Tibial nerve (tissue), 4 donors: ENCODE measurements at regions not wholly inside any gene's neighbourhood (a gene's known extent, or its start where the extent isn't known, plus 50 kb on each side); places are given as distances from the start of the nearest gene placed in this dataset.

Experiments used
- DNase-seq, 2 donors: peaks; one replicate each; pipeline ENCODE4 v3.0.0-alpha.2; 2019; ENCODE audit warnings: low spot score in 2 of 2
- H3K27ac ChIP-seq, 4 donors: fragments of 200-600 bp; sonication (generic) in 3 of 4; one replicate each; pipeline ENCODE4 v1.5.1; 2017 to 2019; ENCODE audit warnings: mild to moderate bottlenecking in 1 of 4
- H3K27me3 ChIP-seq, 2 donors: fragments of 200-600 bp; sonication (generic) in 1 of 2; one replicate each; pipeline versions ENCODE4 v1.5.1 to v1.6.0; 2017 to 2019
- H3K36me3 ChIP-seq, 3 donors: fragments of 200-600 bp; sonication (generic); one replicate each; pipeline ENCODE4 v1.5.1; 2018 to 2019
- H3K4me1 ChIP-seq, 4 donors: fragments of 200-600 bp; sonication (generic) in 3 of 4; one replicate each; pipeline ENCODE4 v1.5.1; 2017 to 2019
- H3K4me3 ChIP-seq, 4 donors: fragments of 200-600 bp; sonication (generic) in 3 of 4; one replicate each; pipeline ENCODE4 v1.5.1; 2017 to 2019; ENCODE audit warnings: mild to moderate bottlenecking in 1 of 4, moderate library complexity in 1 of 4
- H3K9me3 ChIP-seq, 4 donors: fragments of 200-600 bp; sonication (generic) in 3 of 4; one replicate each; pipeline ENCODE4 v1.5.1; 2017 to 2019
- EP300 ChIP-seq, 2 donors: sonication (generic); formaldehyde crosslinking; IDR thresholded peaks; one replicate each; pipeline ENCODE4 v1.6.1; 2017; ENCODE audit warnings: antibody characterized with exemption in 2 of 2, mild to moderate bottlenecking in 1 of 2
- POLR2A ChIP-seq, 2 donors: fragments of 450-650 bp; IDR thresholded peaks; one replicate each; pipeline ENCODE4 v1.6.1; 2017; ENCODE audit warnings: antibody characterized with exemption in 2 of 2, mild to moderate bottlenecking in 2 of 2, moderate library complexity in 2 of 2
- WGBS, 2 donors: methylation state at CpG; one replicate each; pipeline ENCODE4 v1.1.5; 2018; 5-methylcytosine and 5-hydroxymethylcytosine counted together
- TF ChIP-seq, protein P1 (sequence below), 5 experiments: fragments of 200-600 bp in 3 of 5; fragments of 450-650 bp in 2 of 5; sonication (generic) in 3 of 5; IDR thresholded peaks; one replicate each; pipeline ENCODE4 v1.5.1; 2016 to 2019; ENCODE audit warnings: antibody characterized with exemption in 5 of 5, mild to moderate bottlenecking in 3 of 5, moderate library complexity in 2 of 5

DNA sequence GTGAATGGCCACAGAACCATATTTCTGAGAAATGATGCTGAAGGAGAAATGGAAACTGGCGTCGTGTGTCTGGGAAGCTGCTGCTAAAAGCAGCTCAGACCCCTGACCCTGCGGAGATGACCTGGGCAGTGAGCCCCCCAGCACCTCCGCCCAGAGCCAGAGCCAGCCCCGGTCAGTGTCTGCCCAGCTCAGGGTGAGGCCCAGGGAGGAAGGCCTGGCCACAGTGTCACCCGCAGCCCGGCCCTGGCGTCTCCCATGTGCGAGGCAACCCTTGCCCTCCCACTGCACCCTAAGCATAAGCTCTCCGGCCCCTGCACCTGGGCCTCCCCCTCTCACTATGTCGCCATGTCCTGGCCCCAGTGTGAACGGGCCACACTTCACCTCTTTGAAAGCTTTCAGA is 502.8 kb downstream of the EIPR1 start:
- Histone ChIP-seq H3K36me3 (no peaks in the 10 kb centered on the region), H3K4me3 (no peak overlapping the region), H3K27ac (no peak overlapping the region), H3K9me3 (peaks cover 0 to 21% (median 0%) of the 10 kb centered on the region in 4 donors), H3K27me3 (no peaks in the 10 kb centered on the region), H3K4me1 (no peaks in the 10 kb centered on the region)
- TF ChIP-seq, protein P1, sequence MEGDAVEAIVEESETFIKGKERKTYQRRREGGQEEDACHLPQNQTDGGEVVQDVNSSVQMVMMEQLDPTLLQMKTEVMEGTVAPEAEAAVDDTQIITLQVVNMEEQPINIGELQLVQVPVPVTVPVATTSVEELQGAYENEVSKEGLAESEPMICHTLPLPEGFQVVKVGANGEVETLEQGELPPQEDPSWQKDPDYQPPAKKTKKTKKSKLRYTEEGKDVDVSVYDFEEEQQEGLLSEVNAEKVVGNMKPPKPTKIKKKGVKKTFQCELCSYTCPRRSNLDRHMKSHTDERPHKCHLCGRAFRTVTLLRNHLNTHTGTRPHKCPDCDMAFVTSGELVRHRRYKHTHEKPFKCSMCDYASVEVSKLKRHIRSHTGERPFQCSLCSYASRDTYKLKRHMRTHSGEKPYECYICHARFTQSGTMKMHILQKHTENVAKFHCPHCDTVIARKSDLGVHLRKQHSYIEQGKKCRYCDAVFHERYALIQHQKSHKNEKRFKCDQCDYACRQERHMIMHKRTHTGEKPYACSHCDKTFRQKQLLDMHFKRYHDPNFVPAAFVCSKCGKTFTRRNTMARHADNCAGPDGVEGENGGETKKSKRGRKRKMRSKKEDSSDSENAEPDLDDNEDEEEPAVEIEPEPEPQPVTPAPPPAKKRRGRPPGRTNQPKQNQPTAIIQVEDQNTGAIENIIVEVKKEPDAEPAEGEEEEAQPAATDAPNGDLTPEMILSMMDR (IDR thresholded peaks at IDR 0.05) = no peak
- TF ChIP-seq POLR2A (IDR thresholded peaks at IDR 0.05) = no peak
- TF ChIP-seq EP300 (IDR thresholded peaks at IDR 0.05) = no peak
- DNase-seq = no peak
- 90 to 92% methylated on average over 12 of the region's 12 CpGs for WGBS, 2 donors

DNA sequence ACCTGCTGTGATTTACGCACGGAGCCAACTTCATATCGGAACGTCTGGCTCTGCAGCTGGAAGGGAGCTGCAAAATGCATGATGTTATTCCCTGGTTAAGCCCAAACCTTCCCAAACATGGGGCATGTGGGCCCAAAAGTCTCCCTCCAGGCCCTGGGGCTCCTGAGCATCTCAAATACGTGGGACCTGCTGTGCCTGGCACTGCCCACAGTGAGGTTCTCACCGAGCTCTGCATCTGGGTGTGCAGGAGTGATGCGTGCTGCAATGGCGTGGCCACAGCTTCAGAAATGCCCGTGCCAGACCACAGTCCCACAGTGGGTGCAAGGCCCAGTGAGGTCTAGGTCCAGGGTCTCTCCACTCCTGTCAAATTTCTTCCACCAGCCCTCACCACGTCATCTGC is 503.3 kb downstream of the EIPR1 start:
- 89 to 95% methylated on average over 10 of the region's 10 CpGs for WGBS, 2 donors
- Histone ChIP-seq H3K36me3 (no peaks in the 10 kb centered on the region), H3K27me3 (no peaks in the 10 kb centered on the region), H3K4me3 (no peak overlapping the region), H3K4me1 (no peaks in the 10 kb centered on the region), H3K9me3 (peaks cover 0 to 19% (median 0%) of the 10 kb centered on the region in 4 donors), H3K27ac (no peak overlapping the region)
- DNase-seq = no peak
- TF ChIP-seq EP300 (IDR thresholded peaks at IDR 0.05) = no peak

DNA sequence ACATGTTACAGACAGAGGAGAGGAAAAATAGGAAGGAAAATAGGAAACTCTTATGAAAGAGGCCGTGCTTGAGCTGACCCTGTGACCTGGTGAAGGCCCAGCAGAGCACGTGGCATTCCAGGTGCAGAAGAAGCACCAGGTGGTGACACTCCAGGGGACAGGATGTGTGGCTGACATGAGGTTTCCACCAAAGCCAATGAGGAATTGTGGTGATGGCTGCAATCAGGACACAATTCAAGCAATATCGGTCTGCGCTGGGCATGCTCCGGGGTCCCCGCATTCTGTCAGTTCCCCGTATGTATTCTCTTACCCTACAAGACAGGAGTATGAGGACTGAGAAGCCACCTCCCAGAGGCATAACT is 504.2 kb downstream of the EIPR1 start:
- WGBS, 2 donors = 60 to 78% methylated on average over 4 to 7 of the region's 7 CpGs
- Histone ChIP-seq H3K27ac (no peak overlapping the region), H3K9me3 (peaks cover 0 to 10% (median 0%) of the 10 kb centered on the region in 4 donors), H3K36me3 (no peaks in the 10 kb centered on the region), H3K4me3 (no peak overlapping the region), H3K4me1 (no peaks in the 10 kb centered on the region), H3K27me3 (no peaks in the 10 kb centered on the region)
- no peak for DNase-seq
- TF ChIP-seq EP300 (IDR thresholded peaks at IDR 0.05) = no peak
- TF ChIP-seq, protein P1 (IDR thresholded peaks at IDR 0.05) = no peak
- no peak for TF ChIP-seq POLR2A (IDR thresholded peaks at IDR 0.05)

DNA sequence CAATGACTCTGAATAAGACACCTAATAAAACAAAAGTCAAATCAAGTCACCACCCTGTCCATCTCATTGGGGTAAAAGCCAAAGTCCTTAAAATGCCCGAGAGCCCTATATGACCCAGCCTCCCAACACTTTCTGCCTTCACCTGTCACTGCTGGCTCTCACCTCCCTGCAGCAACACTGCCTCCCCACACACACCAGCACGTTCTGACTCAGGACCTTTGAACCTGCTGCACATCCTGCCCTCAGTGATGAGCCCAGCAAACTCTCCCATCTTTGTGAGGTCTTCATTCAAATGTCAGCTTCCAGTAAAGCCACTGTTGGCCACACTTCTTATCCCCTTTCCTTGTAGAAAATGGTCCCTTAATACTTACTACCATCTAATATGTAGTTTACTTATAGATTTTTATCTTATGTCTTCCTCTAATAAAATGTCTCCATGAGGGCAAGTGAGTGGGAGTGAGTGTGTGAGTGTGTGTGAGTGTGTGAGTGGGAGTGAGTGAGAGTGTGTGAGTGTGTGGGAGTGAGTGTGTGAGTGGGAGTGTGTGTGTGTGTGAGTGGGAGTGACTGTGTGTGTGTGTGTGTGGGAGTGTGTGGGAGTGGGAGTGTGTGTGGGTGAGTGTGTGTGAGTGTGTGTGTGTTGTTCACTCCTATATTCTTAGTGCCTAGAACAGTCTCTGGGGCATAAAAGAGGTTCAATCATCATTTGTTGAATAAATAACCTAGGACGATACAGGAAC is 504.7 kb downstream of the EIPR1 start:
- H3K27me3 ChIP-seq = no peaks in the 10 kb centered on the region
- TF ChIP-seq EP300 (IDR thresholded peaks at IDR 0.05) = no peak
- no peak for DNase-seq
- H3K9me3 ChIP-seq = peaks cover 0 to 4% (median 0%) of the 10 kb centered on the region in 4 donors
- H3K4me1 ChIP-seq = no peaks in the 10 kb centered on the region
- WGBS, 2 donors = 71 to 73% methylated on average over 3 of the region's 3 CpGs
- H3K36me3 ChIP-seq = no peaks in the 10 kb centered on the region
- H3K4me3 ChIP-seq = no peak overlapping the region
- H3K27ac ChIP-seq = no peak overlapping the region

DNA sequence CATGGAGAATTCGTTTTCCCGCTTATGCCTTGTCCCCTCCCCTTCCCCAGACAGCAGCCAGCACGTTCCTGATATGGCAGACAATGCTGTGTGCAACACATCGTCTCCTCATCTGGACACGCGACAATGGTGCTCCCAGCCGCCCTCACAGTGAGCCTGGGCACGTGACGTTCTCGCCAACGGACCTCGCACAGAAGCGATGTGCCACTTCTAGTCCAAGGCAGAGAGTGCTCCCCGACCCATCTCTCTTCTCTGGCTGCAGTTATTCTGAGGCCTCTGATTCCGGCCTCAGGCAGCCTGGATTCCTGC is 505.4 kb downstream of the EIPR1 start:
- no peak for DNase-seq
- H3K36me3 ChIP-seq = no peaks in the 10 kb centered on the region
- 77 to 79% methylated on average over 14 of the region's 15 CpGs for WGBS, 2 donors
- no peaks in the 10 kb centered on the region for H3K27me3 ChIP-seq
- no peak overlapping the region for H3K27ac ChIP-seq
- no peaks in the 10 kb centered on the region for H3K4me1 ChIP-seq
- TF ChIP-seq, protein P1 (IDR thresholded peaks at IDR 0.05) = no peak
- TF ChIP-seq POLR2A (IDR thresholded peaks at IDR 0.05) = no peak
- TF ChIP-seq EP300 (IDR thresholded peaks at IDR 0.05) = no peak
- no peak overlapping the region for H3K4me3 ChIP-seq
- H3K9me3 ChIP-seq = no peaks in the 10 kb centered on the region

DNA sequence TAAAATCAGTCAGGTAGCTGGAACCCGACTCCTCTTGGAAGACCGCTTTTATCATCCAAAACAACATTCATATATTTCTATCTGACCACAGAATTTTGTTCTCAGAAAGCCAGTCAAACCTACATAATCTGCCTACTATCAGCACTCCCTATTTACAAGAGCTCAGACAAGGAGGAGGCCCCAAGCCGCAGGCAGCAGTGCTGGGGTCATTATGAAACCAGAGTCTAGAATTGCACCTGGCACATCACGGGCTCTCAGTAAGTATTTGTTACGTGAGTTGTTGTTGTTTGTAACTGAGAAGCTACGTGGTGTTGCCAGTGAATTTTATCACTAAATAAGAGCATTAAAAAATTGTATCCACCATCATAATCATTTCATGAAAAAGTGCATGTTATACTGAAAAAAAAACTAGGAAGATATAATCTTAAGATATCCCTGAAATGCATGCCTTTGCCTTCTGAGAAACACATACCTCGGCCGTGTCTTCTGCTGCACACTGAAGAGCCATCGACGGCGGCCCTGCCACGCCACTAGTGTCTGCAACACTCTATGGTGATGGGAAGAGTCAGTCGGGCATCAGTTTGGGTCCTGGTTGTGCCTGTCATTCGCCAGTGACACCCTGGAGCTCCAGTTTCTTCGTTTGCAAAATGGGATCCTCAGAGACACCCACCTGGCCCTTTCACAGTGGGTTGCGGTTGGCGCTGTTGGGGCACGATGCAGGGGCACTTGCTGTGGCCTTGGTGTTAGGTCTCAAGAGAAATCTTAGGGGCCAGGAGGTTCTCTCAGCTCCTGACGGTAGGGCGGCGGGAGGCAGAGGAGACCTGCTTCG is 505.9 kb downstream of the EIPR1 start:
- 90% methylated on average over 20 to 22 of the region's 22 CpGs for WGBS, 2 donors
- H3K4me3 ChIP-seq = no peak overlapping the region
- TF ChIP-seq POLR2A (IDR thresholded peaks at IDR 0.05) (no peak), EP300 (IDR thresholded peaks at IDR 0.05) (no peak)
- TF ChIP-seq, protein P1 (IDR thresholded peaks at IDR 0.05) = no peak
- no peak for DNase-seq
- H3K36me3 ChIP-seq = no peaks in the 10 kb centered on the region
- no peaks in the 10 kb centered on the region for H3K4me1 ChIP-seq
- no peak overlapping the region for H3K27ac ChIP-seq
- no peaks in the 10 kb centered on the region for H3K9me3 ChIP-seq
- H3K27me3 ChIP-seq = no peaks in the 10 kb centered on the region
